Neuronal stem cell (in vitro differentiated cells): ENCODE measurements at regions not wholly inside any gene's neighbourhood (a gene's known extent, or its start where the extent isn't known, plus 50 kb on each side); places are given as distances from the start of the nearest gene placed in this dataset.

ENCODE experiments used
- DNase-seq: peaks from one replicate; pipeline ENCODE4 v3.0.0-alpha.2; 2013; ENCODE audit warnings: low spot score
- H2AFZ ChIP-seq: one replicate; pipeline ENCODE4 v1.6.1; 2013; ENCODE audit warnings: mild to moderate bottlenecking, low read length, inconsistent platforms
- H2AK5ac ChIP-seq: 2 replicates; pipeline ENCODE4 v1.6.1; 2013; ENCODE audit warnings: low read depth, mild to moderate bottlenecking, inconsistent platforms, low read length, moderate library complexity, mixed read lengths
- H2BK120ac ChIP-seq: 2 replicates; pipeline ENCODE4 v1.6.1; 2013; ENCODE audit warnings: low read depth, mild to moderate bottlenecking, inconsistent platforms, low read length, moderate library complexity, mixed read lengths
- H2BK12ac ChIP-seq: one replicate; pipeline ENCODE4 v1.6.1; 2013; ENCODE audit warnings: low read length, inconsistent platforms
- H2BK15ac ChIP-seq: 2 replicates; pipeline ENCODE4 v1.6.1; 2013; ENCODE audit warnings: mild to moderate bottlenecking, low read length, inconsistent platforms, mixed read lengths
- H2BK5ac ChIP-seq: one replicate; pipeline ENCODE4 v1.6.1; 2013; ENCODE audit warnings: inconsistent platforms, mild to moderate bottlenecking, low read length, moderate library complexity
- H3K14ac ChIP-seq: one replicate; pipeline ENCODE4 v1.6.1; 2013; ENCODE audit warnings: low read length, inconsistent platforms
- H3K18ac ChIP-seq: 2 replicates; pipeline ENCODE4 v1.6.1; 2013; ENCODE audit warnings: low read length, inconsistent platforms
- H3K23ac ChIP-seq: 2 replicates; pipeline ENCODE4 v1.6.1; 2013; ENCODE audit warnings: low read depth, mild to moderate bottlenecking, mixed read lengths, low read length, inconsistent platforms; ENCODE audit not compliant: poor library complexity
- H3K27ac ChIP-seq: replicated peaks from 3 replicates; pipeline ENCODE4 v1.5.1; 2013; ENCODE audit warnings: low read length, inconsistent platforms
- H3K27me3 ChIP-seq, 3 experiments: 2 replicates each; pipeline ENCODE4 v1.6.1; 2013; ENCODE audit warnings: low read length in 3 of 3, mild to moderate bottlenecking in 2 of 3, inconsistent platforms in 1 of 3, low read depth in 1 of 3, mixed read lengths in 1 of 3, moderate library complexity in 1 of 3; ENCODE audit not compliant: control insufficient read depth in 3 of 3, insufficient read depth in 3 of 3
- H3K36me3 ChIP-seq, 2 donors: replicated peaks in 1 of 2; 2 replicates each; pipeline ENCODE4 v1.6.1; 2013; ENCODE audit warnings: low read length in 2 of 2; ENCODE audit not compliant: control insufficient read depth in 2 of 2, insufficient read depth in 2 of 2
- H3K4ac ChIP-seq: 2 replicates; pipeline ENCODE4 v1.6.1; 2013; ENCODE audit warnings: inconsistent platforms, mild to moderate bottlenecking, low read length, moderate library complexity
- H3K4me1 ChIP-seq, 2 donors: 1 replicate in 1 of 2; 2 replicates in 1 of 2; pipeline ENCODE4 v1.6.1; 2013; ENCODE audit warnings: low read length in 2 of 2, low read depth in 1 of 2; ENCODE audit not compliant: control insufficient read depth in 2 of 2, insufficient read depth in 1 of 2
- H3K4me2 ChIP-seq: one replicate; pipeline ENCODE4 v1.6.1; 2013; ENCODE audit warnings: mild to moderate bottlenecking, low read length, inconsistent platforms; ENCODE audit not compliant: insufficient read depth, poor library complexity, severe bottlenecking
- H3K4me3 ChIP-seq, 2 donors: 2 replicates each; pipeline ENCODE4 v1.5.1; 2013; ENCODE audit warnings: low read length in 2 of 2, mild to moderate bottlenecking in 2 of 2, inconsistent platforms in 1 of 2, moderate library complexity in 1 of 2
- H3K79me1 ChIP-seq: one replicate; pipeline ENCODE4 v1.6.1; 2013; ENCODE audit warnings: low read depth, mild to moderate bottlenecking, inconsistent platforms, low read length, moderate library complexity
- H3K9ac ChIP-seq: one replicate; pipeline ENCODE4 v1.6.1; 2013; ENCODE audit warnings: mild to moderate bottlenecking, low read depth, low read length, inconsistent platforms; ENCODE audit not compliant: poor library complexity
- H3K9me3 ChIP-seq, 2 donors: replicated peaks in 1 of 2; 2 replicates each; pipeline versions ENCODE3 to v1.6.1; 2013; ENCODE audit warnings: low read length in 2 of 2, mild to moderate bottlenecking in 2 of 2, inconsistent platforms in 1 of 2, low read depth in 1 of 2, mixed read lengths in 1 of 2, moderate library complexity in 1 of 2; ENCODE audit not compliant: control insufficient read depth in 2 of 2, insufficient read depth in 1 of 2
- H4K8ac ChIP-seq: one replicate; pipeline ENCODE4 v1.6.1; 2013; ENCODE audit warnings: low read depth, mild to moderate bottlenecking, inconsistent platforms, low read length, moderate library complexity
- H4K91ac ChIP-seq: one replicate; pipeline ENCODE4 v1.6.1; 2013; ENCODE audit warnings: low read length, low read depth, mild to moderate bottlenecking, inconsistent platforms; ENCODE audit not compliant: poor library complexity
- whole genome bisulfite sequencing, 2 donors: extraction: QIAGEN DNeasy Blood & Tissue Kit; methylation state at CpG; one replicate each; pipeline ENCODE4 v1.1.7; 2013; ENCODE audit warnings: missing lambda C conversion rate in 2 of 2, mixed read lengths in 1 of 2; ENCODE audit not compliant: insufficient read length in 2 of 2, insufficient replicate concordance in 1 of 2; ENCODE audit errors: extremely low coverage in 2 of 2; 5-methylcytosine and 5-hydroxymethylcytosine counted together

GRCh38 chr1:222331340-222331739, 216.6 kb downstream of the HHIPL2 start:
- no peak overlapping the region for H3K9ac ChIP-seq
- no peak overlapping the region for H3K18ac ChIP-seq
- H3K23ac ChIP-seq = no peak overlapping the region
- no peak overlapping the region for H3K4me3 ChIP-seq
- no peak overlapping the region for H2BK15ac ChIP-seq
- H3K27ac ChIP-seq = no peak overlapping the region
- no peak overlapping the region for H2BK120ac ChIP-seq
- no peak overlapping the region for H3K4me2 ChIP-seq
- no peak overlapping the region for H4K8ac ChIP-seq
- DNase-seq = no peak
- no peaks in the 10 kb centered on the region for H3K79me1 ChIP-seq
- no peak overlapping the region for H3K14ac ChIP-seq
- no peak overlapping the region for H2BK5ac ChIP-seq
- H2AK5ac ChIP-seq = no peak overlapping the region
- no peak overlapping the region for H3K4ac ChIP-seq
- no peaks in the 10 kb centered on the region for H3K4me1 ChIP-seq
- no peak overlapping the region for H2AFZ ChIP-seq
- H4K91ac ChIP-seq = no peak overlapping the region
- no peaks in the 10 kb centered on the region for H3K27me3 ChIP-seq
- H3K9me3 ChIP-seq = no peaks in the 10 kb centered on the region
- no peaks in the 10 kb centered on the region for H3K36me3 ChIP-seq
- WGBS, 2 donors = no CpG with 5 or more reads among the region's 1 CpG
- no peak overlapping the region for H2BK12ac ChIP-seq

GRCh38 chr1:222329493-222330045, 218.3 kb downstream of the HHIPL2 start:
- no peak overlapping the region for H4K91ac ChIP-seq
- no peak overlapping the region for H2AFZ ChIP-seq
- no peak for DNase-seq
- no peak overlapping the region for H2BK15ac ChIP-seq
- no peaks in the 10 kb centered on the region for H3K4me1 ChIP-seq
- no peak overlapping the region for H2BK120ac ChIP-seq
- H3K4ac ChIP-seq = no peak overlapping the region
- no peaks in the 10 kb centered on the region for H3K27me3 ChIP-seq
- no peaks in the 10 kb centered on the region for H3K36me3 ChIP-seq
- WGBS, 2 donors = no CpG with 5 or more reads among the region's 3 CpGs
- no peak overlapping the region for H3K4me2 ChIP-seq
- no peak overlapping the region for H4K8ac ChIP-seq
- H2BK5ac ChIP-seq = no peak overlapping the region
- no peak overlapping the region for H3K18ac ChIP-seq
- no peak overlapping the region for H3K9ac ChIP-seq
- no peak overlapping the region for H2AK5ac ChIP-seq
- H3K4me3 ChIP-seq = no peak overlapping the region
- H3K14ac ChIP-seq = no peak overlapping the region
- no peak overlapping the region for H3K23ac ChIP-seq
- H3K27ac ChIP-seq = no peak overlapping the region
- no peak overlapping the region for H2BK12ac ChIP-seq
- no peaks in the 10 kb centered on the region for H3K79me1 ChIP-seq
- no peaks in the 10 kb centered on the region for H3K9me3 ChIP-seq

GRCh38 chr1:222326710-222327036, 221.2 kb downstream of the HHIPL2 start:
- Histone ChIP-seq H3K14ac (no peak overlapping the region), H3K27ac (no peak overlapping the region), H4K8ac (no peak overlapping the region), H3K79me1 (no peaks in the 10 kb centered on the region), H3K4ac (no peak overlapping the region), H3K27me3 (no peaks in the 10 kb centered on the region), H3K23ac (no peak overlapping the region), H3K36me3 (no peaks in the 10 kb centered on the region), H3K9ac (no peak overlapping the region), H2AK5ac (no peak overlapping the region), H3K18ac (no peak overlapping the region), H4K91ac (no peak overlapping the region), H2BK5ac (no peak overlapping the region), H3K4me1 (no peaks in the 10 kb centered on the region), H2BK15ac (no peak overlapping the region), H3K4me2 (no peak overlapping the region), H3K4me3 (no peak overlapping the region), H2AFZ (no peak overlapping the region), H2BK120ac (no peak overlapping the region), H3K9me3 (no peaks in the 10 kb centered on the region), H2BK12ac (no peak overlapping the region)
- no peak for DNase-seq

- WGBS, 2 donors = no CpG with 5 or more reads among the region's 3 CpGs
- no peak overlapping the region for H2BK120ac ChIP-seq
- H4K91ac ChIP-seq = no peak overlapping the region
- no peaks in the 10 kb centered on the region for H3K79me1 ChIP-seq
- no peak overlapping the region for H3K23ac ChIP-seq
- no peak overlapping the region for H4K8ac ChIP-seq
- no peak overlapping the region for H3K4ac ChIP-seq
- H2BK5ac ChIP-seq = no peak overlapping the region
- H3K9ac ChIP-seq = no peak overlapping the region
- no peaks in the 10 kb centered on the region for H3K9me3 ChIP-seq
- H3K36me3 ChIP-seq = no peaks in the 10 kb centered on the region
- no peak overlapping the region for H2AFZ ChIP-seq
- H2AK5ac ChIP-seq = no peak overlapping the region
- no peak overlapping the region for H3K18ac ChIP-seq
- H3K27me3 ChIP-seq = no peaks in the 10 kb centered on the region
- H3K4me2 ChIP-seq = no peak overlapping the region
- no peaks in the 10 kb centered on the region for H3K4me1 ChIP-seq
- no peak overlapping the region for H2BK12ac ChIP-seq
- H3K14ac ChIP-seq = no peak overlapping the region
- no peak overlapping the region for H2BK15ac ChIP-seq
- no peak overlapping the region for H3K27ac ChIP-seq
- no peak for DNase-seq
- H3K4me3 ChIP-seq = no peak overlapping the region
These were observed 221.7 kb downstream of the HHIPL2 start for GRCh38 chr1:222326006-222326709.
